Right lobe of liver (tissue), 4 donors: ENCODE measurements at regions not wholly inside any gene's neighbourhood (a gene's known extent, or its start where the extent isn't known, plus 50 kb on each side); places are given as distances from the start of the nearest gene placed in this dataset.

Experiments used
- CTCF ChIP-seq, 4 donors: fragments of 200-600 bp in 3 of 4; fragments of 450-650 bp in 1 of 4; IDR thresholded peaks; one replicate each; pipeline versions ENCODE4 v1.5.1 to v1.8.0; 2016 to 2022; ENCODE audit warnings: antibody characterized with exemption in 4 of 4, mild to moderate bottlenecking in 2 of 4
- POLR2A ChIP-seq: fragments of 450-650 bp; IDR thresholded peaks from one replicate; pipeline ENCODE4 v1.6.1; 2017; ENCODE audit warnings: antibody characterized with exemption, mild to moderate bottlenecking
- donor health status: DM: no; HTN: no; CAD: no.
- donor health status: DM: no; HTN: no; CAD: no.
- donor health status: DM: no; HTN: yes; CAD: no.

GRCh38 chr19:23822735-23823134, 64.0 kb upstream of the ZNF681 start:
- TF ChIP-seq CTCF (IDR thresholded peaks at IDR 0.05) (no peak), POLR2A (no peak)
